Left lung (tissue), 4 donors: ENCODE measurements at regions not wholly inside any gene's neighbourhood (a gene's known extent, or its start where the extent isn't known, plus 50 kb on each side); places are given as distances from the start of the nearest gene placed in this dataset.

Experiments
- ATAC-seq: fragments of 200-7000 bp; cut with Tn5 transposase; one replicate; pipeline ENCODE4 v1.9.1; 2020; ENCODE audit warnings: moderate library complexity
- DNase-seq, 4 donors: peaks; one replicate each; pipeline ENCODE4 v3.0.0-alpha.2; 2013 to 2020
- H3K27ac ChIP-seq, 2 donors: fragments of 200-600 bp; sonication (generic) in 1 of 2; one replicate each; pipeline versions ENCODE4 v1.5.0 to v1.8.0; 2020 to 2021
- H3K27me3 ChIP-seq, 2 donors: fragments of 200-600 bp; sonication (generic) in 1 of 2; one replicate each; pipeline versions ENCODE4 v1.5.0 to v1.8.0; 2020 to 2021
- H3K36me3 ChIP-seq, 2 donors: fragments of 200-600 bp; sonication (generic) in 1 of 2; one replicate each; pipeline versions ENCODE4 v1.5.0 to v1.8.0; 2020 to 2021
- H3K4me1 ChIP-seq, 2 donors: fragments of 200-600 bp; one replicate each; pipeline ENCODE4 v1.8.0; 2021
- H3K4me3 ChIP-seq, 2 donors: fragments of 200-600 bp; sonication (generic) in 1 of 2; one replicate each; pipeline versions ENCODE4 v1.5.0 to v1.8.0; 2020 to 2021; ENCODE audit warnings: mild to moderate bottlenecking in 1 of 2
- H3K9me3 ChIP-seq, 2 donors: fragments of 200-600 bp; sonication (generic) in 1 of 2; one replicate each; pipeline versions ENCODE4 v1.5.0 to v1.8.0; 2020 to 2021
- intact Hi-C, 2 donors: fragments of 100-400 bp; cut with DNase I; formaldehyde crosslinking; loops; one replicate each; pipeline versions ENCODE4 v1.11.2 to v1.14.2; 2022
- TF ChIP-seq, protein P1 (sequence below), 2 donors: fragments of 200-600 bp; sonication (generic) in 1 of 2; IDR thresholded peaks; one replicate each; pipeline versions ENCODE4 v1.5.0 to v1.8.0; 2021; ENCODE audit warnings: antibody characterized with exemption in 2 of 2
- donor health status: DM: no; HTN: yes; CAD: no.
- donor health status: DM: no; HTN: no; CAD: no.

DNA sequence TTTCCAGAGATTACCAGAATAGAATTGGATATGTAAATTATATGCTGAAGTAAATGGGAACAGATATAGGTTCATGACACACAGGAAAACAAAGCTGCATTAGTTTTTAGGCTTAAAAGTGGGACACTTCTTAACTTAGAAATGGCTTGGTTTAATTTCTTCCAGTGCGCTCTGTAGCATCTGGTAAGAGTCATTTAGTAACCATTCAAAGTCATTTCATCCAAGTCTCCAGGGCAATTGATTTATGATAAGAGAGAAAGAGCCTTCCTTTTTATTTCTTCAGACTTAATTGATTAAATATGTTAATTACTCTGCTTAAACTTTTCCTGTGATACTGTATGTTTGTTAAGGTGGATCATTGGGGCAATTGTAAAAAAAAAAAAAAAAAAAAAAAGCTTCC, 368.0 kb downstream of the DOK5 start:
- Histone ChIP-seq H3K36me3 (no peaks in the 10 kb centered on the region), H3K9me3 (no peaks in the 10 kb centered on the region), H3K4me1 (no peaks in the 10 kb centered on the region), H3K4me3 (no peak overlapping the region), H3K27me3 (no peaks in the 10 kb centered on the region), H3K27ac (no peak overlapping the region)
- DNase-seq = no peak
- intact Hi-C loops = no loop called here
- ATAC-seq = no peak
- TF ChIP-seq, protein P1, sequence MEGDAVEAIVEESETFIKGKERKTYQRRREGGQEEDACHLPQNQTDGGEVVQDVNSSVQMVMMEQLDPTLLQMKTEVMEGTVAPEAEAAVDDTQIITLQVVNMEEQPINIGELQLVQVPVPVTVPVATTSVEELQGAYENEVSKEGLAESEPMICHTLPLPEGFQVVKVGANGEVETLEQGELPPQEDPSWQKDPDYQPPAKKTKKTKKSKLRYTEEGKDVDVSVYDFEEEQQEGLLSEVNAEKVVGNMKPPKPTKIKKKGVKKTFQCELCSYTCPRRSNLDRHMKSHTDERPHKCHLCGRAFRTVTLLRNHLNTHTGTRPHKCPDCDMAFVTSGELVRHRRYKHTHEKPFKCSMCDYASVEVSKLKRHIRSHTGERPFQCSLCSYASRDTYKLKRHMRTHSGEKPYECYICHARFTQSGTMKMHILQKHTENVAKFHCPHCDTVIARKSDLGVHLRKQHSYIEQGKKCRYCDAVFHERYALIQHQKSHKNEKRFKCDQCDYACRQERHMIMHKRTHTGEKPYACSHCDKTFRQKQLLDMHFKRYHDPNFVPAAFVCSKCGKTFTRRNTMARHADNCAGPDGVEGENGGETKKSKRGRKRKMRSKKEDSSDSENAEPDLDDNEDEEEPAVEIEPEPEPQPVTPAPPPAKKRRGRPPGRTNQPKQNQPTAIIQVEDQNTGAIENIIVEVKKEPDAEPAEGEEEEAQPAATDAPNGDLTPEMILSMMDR (IDR thresholded peaks at IDR 0.05) = no peak

DNA sequence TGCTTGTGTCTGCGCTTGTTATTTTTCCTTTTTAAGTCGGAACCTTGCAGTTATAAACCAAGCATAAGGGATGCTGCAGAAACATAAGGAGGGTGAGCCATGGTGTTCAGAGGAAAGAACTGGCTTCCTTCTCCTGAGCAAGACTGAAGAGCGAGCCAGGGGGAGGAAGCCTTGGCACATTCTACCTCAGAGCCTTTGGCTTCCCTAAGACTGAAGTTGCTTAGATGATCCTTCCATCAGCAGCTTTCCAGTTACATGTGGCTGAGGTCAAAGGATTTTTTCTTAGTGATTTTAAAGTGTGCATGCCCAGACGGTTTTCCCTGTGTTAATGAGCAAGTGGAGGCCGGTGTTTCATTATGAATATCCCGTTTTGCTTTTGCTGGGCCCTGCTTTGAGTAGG, 363.8 kb downstream of the DOK5 start:
- no peak overlapping the region for H3K27ac ChIP-seq
- ATAC-seq (no peak), DNase-seq (no peak)
- H3K27me3 ChIP-seq = no peaks in the 10 kb centered on the region
- TF ChIP-seq, protein P1 (IDR thresholded peaks at IDR 0.05) = no peak
- H3K9me3 ChIP-seq = no peaks in the 10 kb centered on the region
- H3K4me3 ChIP-seq = no peak overlapping the region
- no peaks in the 10 kb centered on the region for H3K4me1 ChIP-seq
- intact Hi-C loops = no loop called here
- no peaks in the 10 kb centered on the region for H3K36me3 ChIP-seq

DNA sequence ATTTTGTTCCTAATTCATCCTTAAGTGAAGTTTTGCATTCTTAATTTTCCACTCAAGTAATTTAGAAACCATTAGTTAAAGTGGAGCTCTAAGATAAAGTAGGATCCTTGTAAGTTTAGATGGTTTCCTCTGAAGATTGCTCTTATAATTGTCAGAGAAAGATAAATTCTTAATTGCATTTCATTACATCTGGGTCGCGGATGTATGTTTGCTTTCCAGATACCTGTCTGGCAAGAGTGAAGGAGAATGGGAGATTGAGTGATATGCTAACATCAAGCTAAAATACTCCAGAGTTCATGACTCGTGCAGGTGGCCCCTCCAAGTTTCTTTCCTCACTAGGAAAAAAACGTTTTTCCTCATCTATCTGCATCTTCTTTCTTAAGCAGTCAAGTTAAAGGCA, 361.8 kb downstream of the DOK5 start:
- Histone ChIP-seq H3K27ac (no peak overlapping the region), H3K36me3 (no peaks in the 10 kb centered on the region), H3K27me3 (no peaks in the 10 kb centered on the region), H3K4me1 (no peaks in the 10 kb centered on the region), H3K9me3 (no peaks in the 10 kb centered on the region), H3K4me3 (no peak overlapping the region)
- DNase-seq = no peak
- intact Hi-C loops = no loop called here
- TF ChIP-seq, protein P1 (IDR thresholded peaks at IDR 0.05) = no peak
- ATAC-seq = no peak

DNA sequence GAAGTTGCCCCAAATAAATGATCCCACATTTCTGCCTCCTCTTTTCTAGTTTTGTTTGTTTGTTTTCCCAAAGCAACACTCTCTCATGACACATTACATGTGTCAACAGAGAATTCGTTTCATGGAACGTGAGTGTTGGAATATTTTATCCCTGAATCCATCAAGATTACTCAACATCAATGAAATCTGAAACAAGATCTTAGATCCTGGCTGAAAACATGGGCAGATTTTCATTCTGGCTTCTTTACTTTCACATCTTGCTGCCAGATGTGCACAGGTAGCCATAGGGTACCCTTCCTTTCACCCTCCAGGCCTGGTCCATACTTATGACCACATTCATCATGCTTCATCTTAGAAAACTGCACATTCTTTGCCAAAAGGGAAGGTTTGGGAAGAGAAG, 347.0 kb downstream of the DOK5 start:
- H3K4me1 ChIP-seq = no peaks in the 10 kb centered on the region
- TF ChIP-seq, protein P1 (IDR thresholded peaks at IDR 0.05) = no peak
- intact Hi-C loops = no loop called here
- no peaks in the 10 kb centered on the region for H3K36me3 ChIP-seq
- no peaks in the 10 kb centered on the region for H3K9me3 ChIP-seq
- DNase-seq (no peak), ATAC-seq (no peak)
- H3K27ac ChIP-seq = no peak overlapping the region
- no peak overlapping the region for H3K4me3 ChIP-seq
- H3K27me3 ChIP-seq = no peaks in the 10 kb centered on the region

DNA sequence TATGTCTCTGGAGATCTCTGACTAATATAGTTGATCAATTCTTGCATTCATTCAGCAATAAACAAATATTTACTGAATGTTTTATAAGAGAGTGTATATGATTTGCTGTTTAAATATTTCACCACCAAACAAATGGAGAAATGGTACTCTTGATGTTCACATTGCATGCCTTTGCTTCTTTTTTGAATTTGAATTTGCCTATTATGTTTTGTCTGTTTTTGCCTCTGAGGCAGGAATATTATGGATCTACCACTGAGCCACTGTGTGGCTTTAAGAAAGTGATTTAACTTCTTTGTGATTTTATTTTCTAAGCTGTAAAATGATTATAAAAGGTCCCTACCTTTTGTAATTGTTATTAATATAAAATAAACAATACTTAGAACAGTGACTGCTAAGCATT, 345.0 kb downstream of the DOK5 start:
- intact Hi-C loops = no loop called here
- H3K27me3 ChIP-seq = no peaks in the 10 kb centered on the region
- DNase-seq = no peak

More for the DNA sequence above, 345.0 kb downstream of the DOK5 start:
- Histone ChIP-seq H3K4me1 (no peaks in the 10 kb centered on the region), H3K4me3 (no peak overlapping the region), H3K27ac (no peak overlapping the region), H3K9me3 (no peaks in the 10 kb centered on the region), H3K36me3 (no peaks in the 10 kb centered on the region)
- TF ChIP-seq, protein P1 (IDR thresholded peaks at IDR 0.05) = no peak
- no peak for ATAC-seq
